ENCODE measurements at regions not wholly inside any gene's neighbourhood (a gene's known extent, or its start where the extent isn't known, plus 50 kb on each side); places are given as distances from the start of the nearest gene placed in this dataset.

DNA sequence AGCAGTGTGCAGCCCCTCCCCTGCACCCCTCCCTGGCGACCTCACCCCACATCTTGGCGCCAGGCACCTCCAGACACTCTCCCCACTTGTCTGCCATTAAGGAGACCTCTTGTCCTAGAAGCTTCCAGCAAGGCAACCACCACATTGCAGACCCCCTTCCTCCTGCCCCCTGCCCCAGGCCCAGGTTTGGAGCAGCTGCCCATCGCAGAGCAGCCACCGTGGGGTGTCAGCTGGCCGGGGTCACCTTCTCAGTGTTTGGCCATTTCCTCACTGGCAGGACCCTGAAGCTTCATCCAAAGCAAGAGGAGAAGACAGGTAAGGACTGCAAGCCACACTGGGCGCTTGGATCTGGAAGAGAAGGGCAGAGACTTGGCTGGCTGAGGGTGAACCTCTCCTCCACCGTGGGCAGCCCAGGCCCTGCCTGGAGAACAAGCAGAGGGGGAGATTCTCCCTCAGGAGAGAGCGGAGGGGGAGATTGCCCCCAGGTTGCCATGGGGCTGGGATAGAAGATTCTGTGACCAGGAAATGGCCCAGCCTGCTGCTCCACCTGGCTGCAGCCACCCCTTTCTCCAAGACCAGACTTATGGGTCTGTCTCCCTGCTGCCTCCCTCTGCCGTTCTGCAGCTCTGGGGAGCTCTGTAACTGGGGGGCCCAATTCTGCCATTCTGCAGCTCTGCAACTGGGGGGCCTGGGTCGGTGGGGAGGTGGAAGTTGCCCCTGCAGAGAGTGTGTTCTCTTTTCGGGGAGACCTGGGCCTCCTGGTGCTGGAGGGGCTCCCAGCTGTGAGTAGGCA is 72.9 kb upstream of the C14orf180 start:
- no peak for DNase-seq (ENCODE audit: extremely low read depth in 1 of 2, low read depth in 1 of 2)

DNA sequence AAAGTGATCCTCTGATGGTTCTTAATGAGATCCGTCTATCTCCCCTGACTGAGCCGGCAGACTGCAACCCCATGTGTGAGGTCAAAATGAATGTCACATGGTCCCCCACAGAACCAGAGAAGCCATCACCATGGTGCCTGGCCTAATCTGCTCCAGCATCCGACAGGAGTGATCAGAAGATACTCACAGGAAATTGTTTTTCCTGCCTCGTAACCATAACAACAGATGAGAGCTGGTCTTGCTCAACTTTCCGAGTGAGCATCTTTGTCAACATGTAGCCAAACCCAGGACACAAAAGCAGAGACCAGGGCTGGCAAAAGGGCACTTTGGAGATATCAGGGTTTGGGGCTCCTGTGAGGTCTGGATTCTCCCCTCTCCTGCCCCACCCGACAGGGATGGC is 72.1 kb upstream of the C14orf180 start:
- no peak for DNase-seq (ENCODE audit: extremely low read depth in 1 of 2, low read depth in 1 of 2)

DNA sequence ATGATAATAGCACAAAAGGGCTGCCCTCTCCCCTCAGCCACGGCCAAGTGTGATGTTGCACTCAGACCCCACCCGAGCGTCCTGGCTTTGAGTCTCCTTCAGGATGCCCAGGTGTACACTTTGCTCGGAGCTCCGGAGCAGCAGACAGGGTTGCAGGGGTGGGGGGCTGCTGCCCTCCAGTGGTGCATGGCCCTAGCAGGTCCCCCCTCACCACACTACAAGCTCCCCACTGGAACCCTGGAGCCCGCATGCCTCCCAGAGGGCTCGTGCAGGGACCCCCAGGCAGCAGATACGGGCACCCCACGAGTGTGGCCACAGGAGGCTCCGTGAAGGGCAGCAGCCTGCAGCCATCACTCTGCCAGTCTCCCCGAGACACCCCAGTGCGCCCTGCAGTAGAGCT is 69.9 kb upstream of the C14orf180 start:
- DNase-seq (ENCODE audit: extremely low read depth in 1 of 2, low read depth in 1 of 2), result no peak

DNA sequence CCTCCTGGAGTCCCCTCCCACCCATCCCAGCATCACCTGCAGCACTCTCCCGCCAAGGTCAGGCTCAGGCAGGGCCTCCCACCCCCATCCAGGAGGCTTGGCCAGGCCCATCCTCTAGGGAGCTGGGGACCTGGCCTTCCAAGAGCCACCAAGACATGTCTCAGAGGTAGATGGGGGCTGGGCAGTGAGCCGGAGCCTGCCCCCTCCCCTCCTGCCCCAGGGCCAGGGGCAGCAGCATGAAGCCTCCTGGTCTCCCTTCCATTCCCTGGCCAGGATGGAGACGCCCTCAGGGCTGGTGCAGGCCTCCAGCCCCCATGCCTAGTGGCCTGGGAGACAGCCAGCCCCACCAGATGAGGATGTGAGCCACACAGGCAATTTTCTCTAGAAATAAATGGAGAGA is 69.3 kb upstream of the C14orf180 start:
- no peak for DNase-seq (ENCODE audit: extremely low read depth in 1 of 2, low read depth in 1 of 2)

DNA sequence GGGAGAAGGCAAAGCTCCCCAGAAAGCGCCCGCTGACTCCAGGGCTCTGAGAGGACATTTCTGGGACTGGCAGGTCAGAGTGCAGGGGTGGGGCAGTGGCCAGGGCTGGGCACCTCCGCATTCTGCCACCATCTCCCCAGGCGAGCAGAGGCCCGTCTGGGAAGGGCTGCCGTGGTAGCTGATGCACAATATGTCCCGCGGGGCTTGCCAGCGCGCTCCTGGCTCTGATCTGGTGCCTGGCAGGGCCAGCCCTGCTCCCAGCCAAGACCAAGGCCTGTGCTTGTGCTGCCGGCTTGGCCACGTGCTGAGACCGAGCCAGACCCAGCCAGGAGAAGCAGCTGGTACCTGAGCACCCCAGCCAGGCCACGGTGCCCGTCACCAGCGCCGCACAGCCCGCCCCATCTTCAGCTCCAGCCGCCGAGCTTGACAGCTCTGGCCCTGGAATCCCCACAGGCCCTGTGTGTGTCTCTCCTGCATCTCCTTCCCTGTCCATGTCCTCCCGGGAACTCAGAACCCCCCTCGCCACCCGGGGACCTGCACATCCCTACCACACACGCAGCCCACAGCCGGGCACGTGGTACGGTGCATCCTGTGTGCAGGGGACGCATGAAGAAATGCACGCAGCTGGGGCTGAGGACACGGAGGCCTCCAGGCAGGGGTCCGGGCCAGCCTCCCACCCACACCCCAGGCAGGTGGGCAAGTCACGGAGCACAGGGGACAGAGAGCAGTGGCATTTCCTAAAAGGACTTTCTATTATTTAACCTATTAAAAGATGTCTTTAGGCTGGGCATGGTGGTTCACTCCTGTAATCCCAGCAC is 68.6 kb upstream of the C14orf180 start:
- DNase-seq (ENCODE audit: extremely low read depth in 1 of 2, low read depth in 1 of 2), result no peak

DNA sequence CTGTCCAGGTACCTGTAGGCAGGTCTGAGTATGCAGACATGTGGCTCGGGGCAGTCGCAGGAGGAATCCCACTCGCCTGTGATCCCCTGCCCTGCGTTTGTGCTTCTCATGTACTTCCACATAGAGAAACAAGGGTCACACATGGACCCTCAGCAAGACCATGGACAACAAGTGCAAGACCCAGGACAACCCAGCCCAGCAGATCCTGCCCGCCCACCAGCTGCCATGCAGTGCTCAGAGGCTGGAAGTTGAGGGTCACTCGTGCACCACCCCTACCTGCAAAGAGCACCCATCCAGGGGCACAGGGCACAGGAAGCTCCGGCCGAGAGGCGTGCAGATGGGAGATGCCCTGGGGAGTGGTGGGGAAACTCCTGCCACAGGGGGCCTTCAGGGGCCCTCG is 67.5 kb upstream of the C14orf180 start:
- no peak for DNase-seq (ENCODE audit: extremely low read depth in 1 of 2, low read depth in 1 of 2)

GRCh38 chr14:104512771-104513640 is 66.6 kb upstream of the C14orf180 start:
- DNase-seq (ENCODE audit: extremely low read depth in 1 of 2, low read depth in 1 of 2), result no peak

GRCh38 chr14:104513641-104514046 is 65.9 kb upstream of the C14orf180 start:
- DNase-seq (ENCODE audit: extremely low read depth in 1 of 2, low read depth in 1 of 2), result no peak

DNA sequence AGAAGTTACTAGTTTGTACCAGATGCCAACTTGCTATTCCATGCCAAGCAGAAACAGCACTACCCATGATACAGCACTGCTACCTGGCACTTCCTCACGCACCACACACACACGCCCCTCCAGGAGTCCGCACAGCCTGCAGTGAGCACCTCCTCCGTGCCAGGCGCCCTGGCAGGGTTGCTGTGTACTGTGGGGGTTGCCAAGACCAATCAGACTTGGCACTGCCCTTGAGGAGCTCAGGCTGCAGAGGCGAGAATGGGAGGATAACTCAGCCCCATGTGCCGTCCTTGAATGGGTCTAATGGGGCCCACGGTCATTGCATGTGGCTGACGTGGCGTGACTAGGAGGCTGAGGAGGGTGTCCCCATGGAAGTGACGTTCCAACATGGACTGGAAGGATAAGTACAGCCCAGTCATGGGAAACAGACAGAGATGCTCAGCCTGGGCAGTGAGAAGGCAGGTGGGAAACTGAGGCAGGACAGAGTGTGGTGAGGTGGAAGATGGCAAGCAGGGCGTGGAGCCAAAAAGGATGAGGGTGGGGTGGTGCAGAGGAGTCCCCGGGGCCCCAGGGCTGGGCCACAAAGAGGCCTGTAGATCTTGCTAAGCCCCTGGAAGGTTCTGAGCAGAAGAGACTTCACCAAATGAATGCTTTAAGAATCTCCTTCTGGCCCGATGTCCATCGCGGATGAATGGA is 65.3 kb upstream of the C14orf180 start:
- no peak for DNase-seq (ENCODE audit: extremely low read depth in 1 of 2, low read depth in 1 of 2)

DNA sequence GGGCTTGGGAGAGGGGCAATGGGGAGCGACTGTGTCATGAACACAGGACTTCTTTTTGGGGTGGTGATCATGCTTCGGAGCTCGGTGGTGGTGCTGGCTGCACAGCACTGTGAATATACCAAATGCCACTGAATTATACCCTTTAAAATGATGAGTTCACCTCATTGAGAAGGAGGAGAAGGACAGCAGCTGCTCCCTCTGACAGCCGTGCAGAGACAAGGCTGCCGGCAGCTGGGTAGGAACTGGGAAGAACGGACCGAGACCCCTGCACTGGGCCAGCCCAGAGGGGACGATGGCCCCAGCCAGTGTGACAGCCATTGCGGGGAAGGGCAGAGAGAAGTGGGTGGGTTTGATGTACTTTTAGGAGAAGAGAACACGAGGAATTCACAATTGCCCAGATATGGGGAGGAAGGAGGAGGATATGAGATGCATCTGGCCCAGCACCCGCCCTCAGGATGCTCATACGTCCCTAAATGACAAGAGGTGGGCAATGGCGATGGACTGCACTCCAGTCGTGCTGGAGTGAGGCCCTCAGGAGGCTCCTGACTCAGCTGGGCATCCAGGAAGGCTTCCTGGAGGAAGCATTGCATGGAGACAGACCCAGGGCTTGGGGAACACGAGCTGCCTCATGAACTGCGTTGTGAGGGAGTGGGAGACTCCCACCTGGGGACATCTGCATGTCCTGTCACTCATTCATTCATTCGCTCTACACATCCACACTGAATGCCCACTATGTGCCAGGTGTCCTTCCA is 64.3 kb upstream of the C14orf180 start:
- no peak for DNase-seq (ENCODE audit: extremely low read depth in 1 of 2, low read depth in 1 of 2)

DNA sequence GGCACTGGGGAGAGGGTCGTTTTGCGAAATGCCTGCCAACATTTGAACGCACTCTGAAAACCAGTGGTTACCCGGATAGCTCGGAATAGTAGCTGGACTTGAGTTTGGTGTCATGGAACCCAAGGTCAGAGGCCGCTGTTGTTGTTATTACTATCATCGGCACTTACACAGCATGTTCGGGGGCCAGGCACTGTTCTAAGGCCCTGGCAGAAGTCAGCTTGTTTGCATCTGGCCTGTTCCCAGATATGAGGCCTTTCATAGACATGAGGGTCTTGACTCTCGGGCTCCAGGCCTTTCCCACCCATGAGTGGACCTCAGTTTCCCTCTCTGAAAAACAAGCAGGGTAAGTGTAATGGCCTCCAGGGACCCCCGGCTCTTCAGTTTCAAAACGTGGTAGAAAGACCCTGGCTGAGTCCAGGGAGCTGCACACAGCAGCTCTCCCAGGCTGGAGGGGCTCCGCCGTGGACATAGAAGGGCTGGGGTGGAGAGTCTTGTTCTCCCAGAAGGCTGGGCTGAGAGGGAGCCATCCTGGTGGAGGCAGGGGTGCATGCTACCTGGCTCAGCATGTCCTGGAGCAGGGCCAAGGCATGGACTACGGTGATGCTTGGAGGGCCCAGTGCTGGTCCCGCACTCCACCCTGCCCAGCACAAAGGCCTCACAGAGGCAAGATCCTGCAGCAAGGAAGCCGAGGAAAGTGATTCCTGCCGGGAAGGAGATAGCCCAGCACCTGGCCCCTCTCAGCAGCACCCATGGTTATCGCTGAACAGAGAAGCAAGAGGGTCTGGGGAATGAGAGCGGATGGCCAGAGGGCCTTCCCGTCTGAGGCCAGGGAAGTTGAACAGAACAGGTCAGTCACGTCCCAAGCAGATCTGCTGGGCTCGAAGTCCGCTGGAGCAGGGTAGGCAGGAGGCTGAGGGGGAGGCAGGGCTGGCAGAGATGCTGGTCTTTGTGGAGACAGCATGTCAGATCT is 63.5 kb upstream of the C14orf180 start:
- no peak for DNase-seq (ENCODE audit: extremely low read depth in 1 of 2, low read depth in 1 of 2)

DNA sequence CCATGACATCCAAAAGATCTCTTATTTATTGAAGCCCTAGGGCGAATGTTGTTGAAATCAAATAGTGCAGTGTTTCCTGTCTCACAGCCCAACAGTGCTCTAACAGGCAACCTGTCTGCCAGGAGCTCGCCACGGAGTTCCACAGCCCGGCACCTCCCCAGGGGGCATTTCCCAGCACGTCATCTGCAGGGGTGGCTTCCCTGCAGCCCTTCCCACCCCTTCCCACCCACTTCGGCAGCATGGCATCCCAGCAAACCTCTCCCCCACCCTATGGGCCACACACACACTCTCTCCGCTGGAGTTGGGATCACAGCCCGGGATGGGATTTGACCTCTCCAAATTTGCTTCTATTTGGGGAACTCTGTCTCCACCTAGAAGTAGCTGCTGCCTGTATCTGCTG is 62.7 kb upstream of the C14orf180 start:
- DNase-seq (ENCODE audit: extremely low read depth in 1 of 2, low read depth in 1 of 2), result no peak

GRCh38 chr14:104517426-104517825 is 62.1 kb upstream of the C14orf180 start:
- no peak for DNase-seq (ENCODE audit: extremely low read depth in 1 of 2, low read depth in 1 of 2)

DNA sequence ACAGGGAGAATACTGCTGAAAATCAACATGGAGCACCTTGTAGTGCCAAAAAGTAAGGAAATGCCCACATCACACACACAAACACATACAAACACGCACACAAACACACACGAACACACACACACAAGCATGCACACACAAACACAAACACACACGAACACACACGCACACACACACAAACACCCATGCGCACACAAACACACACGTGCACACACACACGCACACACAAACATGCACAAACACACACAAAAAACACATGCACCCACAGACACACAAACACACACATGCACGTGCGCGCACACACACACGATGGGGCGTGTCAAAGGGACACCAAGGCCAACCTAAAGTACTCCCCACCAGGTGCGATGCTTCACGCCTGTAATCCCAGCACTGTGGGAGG is 61.7 kb upstream of the C14orf180 start:
- no peak for DNase-seq (ENCODE audit: extremely low read depth in 1 of 2, low read depth in 1 of 2)

DNA sequence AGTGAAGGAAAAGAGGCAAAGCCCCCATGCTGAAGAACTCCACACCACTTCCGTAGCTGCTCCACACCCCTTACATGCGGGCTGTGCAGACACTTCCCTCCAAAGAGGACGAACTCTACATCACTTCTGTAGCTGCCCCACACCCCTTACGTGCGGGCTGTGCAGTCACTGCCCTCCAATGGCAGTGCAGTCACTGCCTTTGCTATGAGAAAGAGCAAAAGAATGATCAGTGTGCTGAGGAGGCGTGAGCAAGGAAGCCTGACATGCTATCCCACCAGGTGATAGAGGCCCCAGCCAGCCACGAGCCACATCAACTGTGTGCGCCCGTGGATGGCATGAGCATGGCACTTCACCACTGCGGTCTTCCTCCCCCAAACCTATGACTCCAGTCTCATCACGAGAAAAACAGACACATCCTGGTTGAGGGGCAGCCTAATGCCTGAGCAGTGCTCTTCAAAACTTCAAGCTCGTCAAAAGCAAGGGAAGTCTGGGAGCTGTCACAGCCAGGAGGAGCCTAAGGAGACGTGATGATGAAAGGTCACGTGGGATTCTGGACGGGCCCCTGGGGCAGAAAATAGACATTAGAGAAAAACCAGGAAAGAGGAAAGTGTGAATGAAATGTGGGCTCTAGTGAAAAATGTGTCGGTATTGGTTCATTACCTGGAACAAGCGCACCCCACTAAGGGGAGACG is 60.8 kb upstream of the C14orf180 start:
- DNase-seq (ENCODE audit: extremely low read depth in 1 of 2, low read depth in 1 of 2), result no peak

GRCh38 chr14:104519721-104520120 is 59.8 kb upstream of the C14orf180 start:
- DNase-seq (ENCODE audit: extremely low read depth in 1 of 2, low read depth in 1 of 2), result no peak

- no peak for DNase-seq (ENCODE audit: extremely low read depth in 1 of 2, low read depth in 1 of 2)
These were observed 58.7 kb upstream of the C14orf180 start for GRCh38 chr14:104520620-104521410.
